ENCODE measurements at regions not wholly inside any gene's neighbourhood (a gene's known extent, or its start where the extent isn't known, plus 50 kb on each side); places are given as distances from the start of the nearest gene placed in this dataset.

- TF ChIP-seq, protein P1, sequence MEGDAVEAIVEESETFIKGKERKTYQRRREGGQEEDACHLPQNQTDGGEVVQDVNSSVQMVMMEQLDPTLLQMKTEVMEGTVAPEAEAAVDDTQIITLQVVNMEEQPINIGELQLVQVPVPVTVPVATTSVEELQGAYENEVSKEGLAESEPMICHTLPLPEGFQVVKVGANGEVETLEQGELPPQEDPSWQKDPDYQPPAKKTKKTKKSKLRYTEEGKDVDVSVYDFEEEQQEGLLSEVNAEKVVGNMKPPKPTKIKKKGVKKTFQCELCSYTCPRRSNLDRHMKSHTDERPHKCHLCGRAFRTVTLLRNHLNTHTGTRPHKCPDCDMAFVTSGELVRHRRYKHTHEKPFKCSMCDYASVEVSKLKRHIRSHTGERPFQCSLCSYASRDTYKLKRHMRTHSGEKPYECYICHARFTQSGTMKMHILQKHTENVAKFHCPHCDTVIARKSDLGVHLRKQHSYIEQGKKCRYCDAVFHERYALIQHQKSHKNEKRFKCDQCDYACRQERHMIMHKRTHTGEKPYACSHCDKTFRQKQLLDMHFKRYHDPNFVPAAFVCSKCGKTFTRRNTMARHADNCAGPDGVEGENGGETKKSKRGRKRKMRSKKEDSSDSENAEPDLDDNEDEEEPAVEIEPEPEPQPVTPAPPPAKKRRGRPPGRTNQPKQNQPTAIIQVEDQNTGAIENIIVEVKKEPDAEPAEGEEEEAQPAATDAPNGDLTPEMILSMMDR (IDR thresholded peaks at IDR 0.05) = no peak
- no peak for TF ChIP-seq POLR2A (IDR thresholded peaks at IDR 0.05)
- TF ChIP-seq EP300 (IDR thresholded peaks at IDR 0.05) = no peak
Measured at GRCh38 chr22:49272546-49273125, 555.0 kb downstream of the BRD1 start.
